ENCODE measurements at regions not wholly inside any gene's neighbourhood (a gene's known extent, or its start where the extent isn't known, plus 50 kb on each side); places are given as distances from the start of the nearest gene placed in this dataset.

DNA sequence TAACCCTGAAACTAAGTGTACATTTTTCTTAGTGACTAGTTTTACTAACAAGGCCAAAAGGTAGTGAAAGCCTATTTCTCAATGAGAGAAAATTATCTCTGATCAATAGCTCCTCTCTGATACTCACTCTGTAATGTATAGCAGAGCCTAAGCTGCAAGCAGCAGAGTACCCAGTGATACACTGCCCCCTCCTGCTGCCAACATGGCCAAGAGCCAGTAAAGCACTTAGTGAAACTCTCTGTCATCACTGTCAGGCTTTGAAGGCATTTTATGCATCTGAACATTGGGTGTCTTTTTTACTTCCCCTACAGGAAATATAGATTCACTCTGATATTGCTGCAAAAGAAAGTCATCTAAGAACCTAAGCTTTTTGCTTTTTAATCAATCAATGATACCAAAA lies 784.1 kb upstream of the CDH7 start:
- TF ChIP-seq, protein P1, sequence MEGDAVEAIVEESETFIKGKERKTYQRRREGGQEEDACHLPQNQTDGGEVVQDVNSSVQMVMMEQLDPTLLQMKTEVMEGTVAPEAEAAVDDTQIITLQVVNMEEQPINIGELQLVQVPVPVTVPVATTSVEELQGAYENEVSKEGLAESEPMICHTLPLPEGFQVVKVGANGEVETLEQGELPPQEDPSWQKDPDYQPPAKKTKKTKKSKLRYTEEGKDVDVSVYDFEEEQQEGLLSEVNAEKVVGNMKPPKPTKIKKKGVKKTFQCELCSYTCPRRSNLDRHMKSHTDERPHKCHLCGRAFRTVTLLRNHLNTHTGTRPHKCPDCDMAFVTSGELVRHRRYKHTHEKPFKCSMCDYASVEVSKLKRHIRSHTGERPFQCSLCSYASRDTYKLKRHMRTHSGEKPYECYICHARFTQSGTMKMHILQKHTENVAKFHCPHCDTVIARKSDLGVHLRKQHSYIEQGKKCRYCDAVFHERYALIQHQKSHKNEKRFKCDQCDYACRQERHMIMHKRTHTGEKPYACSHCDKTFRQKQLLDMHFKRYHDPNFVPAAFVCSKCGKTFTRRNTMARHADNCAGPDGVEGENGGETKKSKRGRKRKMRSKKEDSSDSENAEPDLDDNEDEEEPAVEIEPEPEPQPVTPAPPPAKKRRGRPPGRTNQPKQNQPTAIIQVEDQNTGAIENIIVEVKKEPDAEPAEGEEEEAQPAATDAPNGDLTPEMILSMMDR (conservative IDR thresholded peaks at IDR 0.05; ENCODE audit: low read depth, low read length), result no peak
- no peak for DNase-seq (ENCODE audit: low read depth)
- no peak overlapping the region for H3K4me3 ChIP-seq (ENCODE audit: low read depth, low read length)

DNA sequence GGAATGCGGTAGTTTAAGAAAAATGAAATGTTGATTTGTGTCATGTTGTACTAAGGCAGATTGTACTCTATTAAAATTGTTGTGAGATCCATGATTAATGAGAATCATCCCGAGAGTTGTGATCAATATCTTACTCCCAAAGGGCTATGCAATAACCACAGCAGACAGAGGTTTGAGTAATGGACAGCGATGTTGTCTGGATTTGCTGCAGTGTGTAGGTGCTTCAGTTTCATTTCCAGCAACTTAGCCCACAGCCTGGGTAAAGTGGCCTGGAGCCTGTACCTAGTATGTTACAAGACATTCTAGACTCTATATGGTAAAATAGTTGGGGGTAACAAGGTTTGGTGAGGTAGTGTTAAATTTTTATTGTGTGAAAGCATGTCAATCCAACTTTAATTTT lies 794.3 kb upstream of the CDH7 start:
- DNase-seq (ENCODE audit: low read depth), result no peak
- H3K4me3 ChIP-seq (ENCODE audit: low read depth, low read length), result no peak overlapping the region
- TF ChIP-seq, protein P1 (conservative IDR thresholded peaks at IDR 0.05; ENCODE audit: low read depth, low read length), result no peak

GRCh38 chr18:64949885-64950284 lies 800.9 kb upstream of the CDH7 start:
- DNase-seq (ENCODE audit: low read depth), result no peak
- TF ChIP-seq, protein P1 (conservative IDR thresholded peaks at IDR 0.05; ENCODE audit: low read depth, low read length), result no peak
- no peak overlapping the region for H3K4me3 ChIP-seq (ENCODE audit: low read depth, low read length)

GRCh38 chr18:64936671-64937070 lies 787.8 kb upstream of the LINC00305 start:
- H3K4me3 ChIP-seq (ENCODE audit: low read depth, low read length), result no peak overlapping the region
- no peak for DNase-seq (ENCODE audit: low read depth)
- TF ChIP-seq, protein P1 (conservative IDR thresholded peaks at IDR 0.05; ENCODE audit: low read depth, low read length), result no peak

- H3K4me3 ChIP-seq (ENCODE audit: low read depth, low read length), result no peak overlapping the region
- TF ChIP-seq, protein P1 (conservative IDR thresholded peaks at IDR 0.05; ENCODE audit: low read depth, low read length), result no peak
- DNase-seq (ENCODE audit: low read depth), result no peak
Measured at GRCh38 chr18:64929036-64929435, 780.1 kb upstream of the LINC00305 start.

- no peak for DNase-seq (ENCODE audit: low read depth)
- TF ChIP-seq, protein P1 (conservative IDR thresholded peaks at IDR 0.05; ENCODE audit: low read depth, low read length), result no peak
- no peak overlapping the region for H3K4me3 ChIP-seq (ENCODE audit: low read depth, low read length)
Measured at GRCh38 chr18:64919971-64920570, 771.2 kb upstream of the LINC00305 start.

- TF ChIP-seq, protein P1 (conservative IDR thresholded peaks at IDR 0.05; ENCODE audit: low read depth, low read length), result no peak
- no peak overlapping the region for H3K4me3 ChIP-seq (ENCODE audit: low read depth, low read length)
- no peak for DNase-seq (ENCODE audit: low read depth)
Measured at GRCh38 chr18:64918851-64919250, 770.0 kb upstream of the LINC00305 start.

All from choroid plexus epithelial cell (primary cell).